PFSK-1 (cell line): ENCODE measurements at regions not wholly inside any gene's neighbourhood (a gene's known extent, or its start where the extent isn't known, plus 50 kb on each side); places are given as distances from the start of the nearest gene placed in this dataset.

ENCODE experiments used
- FOXP2 ChIP-seq: optimal IDR thresholded peaks from 2 replicates; pipeline ENCODE3; 2011; ENCODE audit warnings: borderline replicate concordance, control low read depth, inconsistent platforms; ENCODE audit not compliant: insufficient read depth; ENCODE audit errors: extremely low read length, extremely low read depth
- POLR2AphosphoS5 ChIP-seq: IDR thresholded peaks from 2 replicates; pipeline ENCODE4 v1.6.1; 2012; ENCODE audit warnings: low read depth, mild to moderate bottlenecking, control low read depth, low read length, moderate library complexity
- SIN3A ChIP-seq: IDR thresholded peaks from 2 replicates; pipeline ENCODE4 v1.6.1; 2012; ENCODE audit warnings: mild to moderate bottlenecking, low read length, moderate library complexity, borderline replicate concordance; ENCODE audit not compliant: insufficient read depth
- TAF1 ChIP-seq: IDR thresholded peaks from 2 replicates; pipeline ENCODE4 v1.6.1; 2012; ENCODE audit warnings: low read length, control low read depth, borderline replicate concordance; ENCODE audit not compliant: insufficient read depth
- TF ChIP-seq, protein P1 (sequence below), 2 experiments: IDR thresholded peaks; 2 replicates each; pipeline versions ENCODE4 v1.6.1 to v1.8.0; 2011 to 2012; ENCODE audit warnings: low read depth in 2 of 2, low read length in 2 of 2, control low read depth in 1 of 2, inconsistent platforms in 1 of 2, mild to moderate bottlenecking in 1 of 2, moderate library complexity in 1 of 2; ENCODE audit not compliant: insufficient read depth in 1 of 2

DNA sequence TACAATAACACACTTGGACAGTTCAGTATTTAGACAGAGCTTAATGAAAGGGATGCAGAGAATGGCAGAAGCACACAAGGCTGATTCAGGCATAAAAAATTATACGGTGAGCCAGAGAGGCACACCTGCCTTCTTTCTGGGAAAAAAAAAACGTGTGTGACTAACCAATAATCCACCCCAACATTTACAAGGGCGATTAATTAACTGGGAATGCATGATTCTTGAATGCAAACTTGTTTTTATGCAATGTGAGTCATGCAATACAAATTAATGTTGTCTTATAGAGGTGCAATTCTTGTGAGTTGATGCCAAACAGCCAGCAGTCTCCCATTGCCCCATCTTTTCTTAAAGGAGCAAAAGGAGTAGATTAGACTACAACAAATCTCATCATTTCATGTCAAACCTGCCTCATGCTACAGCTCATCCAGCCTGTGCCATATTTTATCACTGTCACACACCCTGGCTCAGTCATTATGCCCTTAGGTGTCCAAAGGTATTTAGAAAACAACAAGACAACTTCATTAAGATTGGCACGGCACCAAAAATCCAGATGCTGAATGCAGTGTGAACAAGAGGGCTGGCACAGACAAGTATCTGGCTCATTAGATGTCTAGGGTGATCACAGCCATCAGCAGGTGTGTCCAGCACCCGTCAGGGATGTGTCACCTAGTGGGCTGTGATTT lies 721.1 kb downstream of the EFNB2 start:
- TF ChIP-seq TAF1 (no peak), POLR2AphosphoS5 (no peak), SIN3A (no peak), FOXP2 (no peak)
- TF ChIP-seq, protein P1, sequence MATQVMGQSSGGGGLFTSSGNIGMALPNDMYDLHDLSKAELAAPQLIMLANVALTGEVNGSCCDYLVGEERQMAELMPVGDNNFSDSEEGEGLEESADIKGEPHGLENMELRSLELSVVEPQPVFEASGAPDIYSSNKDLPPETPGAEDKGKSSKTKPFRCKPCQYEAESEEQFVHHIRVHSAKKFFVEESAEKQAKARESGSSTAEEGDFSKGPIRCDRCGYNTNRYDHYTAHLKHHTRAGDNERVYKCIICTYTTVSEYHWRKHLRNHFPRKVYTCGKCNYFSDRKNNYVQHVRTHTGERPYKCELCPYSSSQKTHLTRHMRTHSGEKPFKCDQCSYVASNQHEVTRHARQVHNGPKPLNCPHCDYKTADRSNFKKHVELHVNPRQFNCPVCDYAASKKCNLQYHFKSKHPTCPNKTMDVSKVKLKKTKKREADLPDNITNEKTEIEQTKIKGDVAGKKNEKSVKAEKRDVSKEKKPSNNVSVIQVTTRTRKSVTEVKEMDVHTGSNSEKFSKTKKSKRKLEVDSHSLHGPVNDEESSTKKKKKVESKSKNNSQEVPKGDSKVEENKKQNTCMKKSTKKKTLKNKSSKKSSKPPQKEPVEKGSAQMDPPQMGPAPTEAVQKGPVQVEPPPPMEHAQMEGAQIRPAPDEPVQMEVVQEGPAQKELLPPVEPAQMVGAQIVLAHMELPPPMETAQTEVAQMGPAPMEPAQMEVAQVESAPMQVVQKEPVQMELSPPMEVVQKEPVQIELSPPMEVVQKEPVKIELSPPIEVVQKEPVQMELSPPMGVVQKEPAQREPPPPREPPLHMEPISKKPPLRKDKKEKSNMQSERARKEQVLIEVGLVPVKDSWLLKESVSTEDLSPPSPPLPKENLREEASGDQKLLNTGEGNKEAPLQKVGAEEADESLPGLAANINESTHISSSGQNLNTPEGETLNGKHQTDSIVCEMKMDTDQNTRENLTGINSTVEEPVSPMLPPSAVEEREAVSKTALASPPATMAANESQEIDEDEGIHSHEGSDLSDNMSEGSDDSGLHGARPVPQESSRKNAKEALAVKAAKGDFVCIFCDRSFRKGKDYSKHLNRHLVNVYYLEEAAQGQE (IDR thresholded peaks at IDR 0.05; ENCODE audit: insufficient read depth in 1 of 2, low read depth in 2 of 2, low read length in 2 of 2): no peak

DNA sequence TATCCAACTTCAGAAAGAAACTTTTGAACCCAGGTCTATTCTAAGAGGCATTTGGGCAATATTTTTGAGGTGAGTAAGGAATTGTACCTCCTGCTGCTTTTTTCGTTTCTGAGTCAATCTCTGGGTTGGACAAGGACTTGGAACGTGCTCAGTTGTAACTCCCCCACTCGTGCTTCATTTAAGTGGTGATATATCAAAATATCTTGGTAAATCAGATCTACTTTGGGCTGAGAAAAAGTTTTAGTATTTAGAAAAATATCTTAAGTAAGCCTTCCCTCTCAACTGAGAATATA lies 728.9 kb downstream of the EFNB2 start:
- TF ChIP-seq SIN3A: no peak
- TF ChIP-seq, protein P1 (IDR thresholded peaks at IDR 0.05; ENCODE audit: insufficient read depth in 1 of 2, low read depth in 2 of 2, low read length in 2 of 2): no peak
- TF ChIP-seq TAF1: no peak
- no peak for TF ChIP-seq FOXP2
- TF ChIP-seq POLR2AphosphoS5: no peak

DNA sequence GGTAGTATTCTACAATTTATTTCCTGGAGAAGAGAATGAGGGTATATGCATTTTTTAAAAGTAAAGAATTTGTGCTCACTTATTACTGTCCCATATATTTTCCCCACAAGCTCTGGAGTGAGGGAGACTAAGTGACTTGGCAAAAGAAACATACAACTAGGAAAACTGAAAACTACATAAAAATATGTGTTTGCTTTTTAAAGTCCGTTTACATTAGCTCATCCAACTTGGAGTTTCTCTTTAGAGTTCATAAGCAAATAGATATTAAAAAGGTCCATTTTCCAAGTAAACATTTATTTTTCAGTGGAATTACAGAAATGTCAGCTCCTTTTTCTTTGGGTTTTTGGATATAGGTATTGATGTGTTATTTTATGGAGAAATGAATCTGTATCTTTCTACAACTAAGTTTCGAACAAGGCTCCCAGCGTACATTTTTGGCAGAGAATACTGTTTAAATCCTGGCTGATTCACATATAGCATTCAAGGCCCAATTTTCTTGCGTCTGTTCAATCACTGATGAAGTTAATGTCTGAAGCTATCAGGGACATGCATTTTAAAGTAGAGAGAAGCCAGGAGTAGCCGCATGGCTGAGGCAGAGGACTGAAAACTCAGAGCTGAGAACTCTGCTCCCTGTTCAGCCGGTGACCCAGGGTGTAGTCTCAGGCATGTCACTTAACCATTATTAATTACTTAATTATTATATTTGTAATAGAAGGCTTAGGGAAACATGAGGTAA lies 729.4 kb downstream of the EFNB2 start:
- TF ChIP-seq POLR2AphosphoS5 (no peak), TAF1 (no peak), SIN3A (no peak), FOXP2 (no peak)

DNA sequence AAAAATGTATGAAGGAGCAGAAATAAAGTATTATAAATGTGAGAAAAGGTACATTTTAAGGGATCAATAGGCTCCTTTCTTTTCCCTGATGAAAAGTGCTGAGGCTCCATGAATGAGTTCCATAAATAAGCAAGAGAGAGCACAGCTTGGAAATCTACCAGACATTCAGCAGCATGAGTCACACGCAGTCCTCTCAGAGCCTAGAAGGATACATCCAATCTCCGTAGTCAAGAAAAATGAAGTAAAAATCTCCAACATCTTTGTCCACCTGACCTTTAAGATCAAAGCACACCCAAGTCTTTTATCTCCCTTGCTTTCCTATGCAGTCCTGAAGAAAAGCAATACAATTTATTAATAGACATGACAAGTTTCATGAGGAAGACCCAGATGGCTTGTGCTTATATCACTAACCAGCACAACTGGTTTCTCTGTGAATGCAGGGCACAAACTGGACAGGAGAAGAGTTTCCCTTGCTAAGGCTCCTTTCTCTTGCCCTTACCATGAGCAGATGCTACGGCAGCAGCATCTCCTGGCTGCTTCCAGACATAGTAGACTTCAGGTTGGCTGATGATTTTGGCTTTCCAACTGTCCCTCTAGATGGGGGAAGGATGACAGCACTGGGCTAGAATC lies 730.8 kb downstream of the EFNB2 start:
- TF ChIP-seq, protein P1 (IDR thresholded peaks at IDR 0.05; ENCODE audit: insufficient read depth in 1 of 2, low read depth in 2 of 2, low read length in 2 of 2): no peak
- TF ChIP-seq SIN3A (no peak), POLR2AphosphoS5 (no peak), FOXP2 (no peak)

DNA sequence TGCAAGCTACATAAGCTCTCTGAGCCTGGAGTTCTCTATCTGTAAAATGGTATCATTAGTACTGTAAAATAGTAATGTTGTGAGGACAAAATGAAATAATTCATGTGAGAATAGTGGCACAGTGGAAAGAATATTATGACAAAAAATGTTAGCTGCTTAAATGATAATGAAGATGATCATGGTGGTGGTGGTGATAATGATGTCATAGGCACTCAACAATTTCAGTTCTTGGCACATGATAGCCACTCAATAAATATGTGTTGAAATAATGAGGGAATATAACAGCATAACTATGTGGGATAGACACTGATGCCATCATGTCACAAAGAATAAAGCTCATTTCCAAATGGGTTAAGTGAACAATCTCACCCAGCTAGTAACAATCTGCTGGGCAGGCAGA lies 736.3 kb downstream of the EFNB2 start:
- TF ChIP-seq TAF1: no peak
- TF ChIP-seq, protein P1 (IDR thresholded peaks at IDR 0.05; ENCODE audit: insufficient read depth in 1 of 2, low read depth in 2 of 2, low read length in 2 of 2): no peak
- TF ChIP-seq POLR2AphosphoS5: no peak
- TF ChIP-seq SIN3A: no peak
- no peak for TF ChIP-seq FOXP2
